ENCODE measurements at regions not wholly inside any gene's neighbourhood (a gene's known extent, or its start where the extent isn't known, plus 50 kb on each side); places are given as distances from the start of the nearest gene placed in this dataset.
A peak's percentile ranks its signal among the peaks of the same experiment; 100 is the strongest.
"Not testable (repeated sequence)": the region's sequence is repeated elsewhere in the genome, so short reads cannot be mapped to it uniquely, and the experiment has no call there.

- Mint-ChIP-seq H3K9me3 (no peaks in the 10 kb centered on the region), H3K4me3 (no peak overlapping the region), H3K27me3 (no peaks in the 10 kb centered on the region), H3K27ac (no peak overlapping the region), H3K4me1 (no peaks in the 10 kb centered on the region)
- DNase-seq (no peak), ATAC-seq (no peak)
Observed at GRCh38 chr17:27944546-27945332, 51.6 kb upstream of the LYRM9 start.

DNA sequence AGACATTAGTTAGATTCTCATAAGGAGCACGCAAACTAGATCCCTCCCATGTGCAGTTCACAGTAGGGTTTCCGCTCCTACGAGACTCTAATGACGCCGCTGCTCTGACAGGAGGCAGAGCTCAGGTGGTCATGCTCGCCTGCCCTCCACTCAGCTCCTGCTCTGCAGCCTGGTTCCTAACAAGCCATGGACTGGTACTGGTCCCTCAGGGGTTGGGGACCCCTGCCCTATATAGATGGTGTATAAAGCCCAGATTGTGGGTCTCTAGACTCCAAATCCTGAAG lies 52.1 kb upstream of the LYRM9 start:
- no peak for DNase-seq
- no peak for ATAC-seq
- H3K9me3 Mint-ChIP-seq: no peaks in the 10 kb centered on the region
- no peak overlapping the region for H3K4me3 Mint-ChIP-seq
- no peak overlapping the region for H3K27ac Mint-ChIP-seq
- H3K4me1 Mint-ChIP-seq: no peaks in the 10 kb centered on the region
- no peaks in the 10 kb centered on the region for H3K27me3 Mint-ChIP-seq

- no peak overlapping the region for H3K4me3 Mint-ChIP-seq
Observed at GRCh38 chr17:27945953-27946352, 52.8 kb upstream of the LYRM9 start.

GRCh38 chr17:27946513-27946912 lies 53.3 kb upstream of the LYRM9 start:
- H3K27ac Mint-ChIP-seq: no peak overlapping the region
- DNase-seq (no peak), ATAC-seq (no peak)
- H3K27me3 Mint-ChIP-seq: peaks cover 10% of the 10 kb centered on the region
- H3K4me1 Mint-ChIP-seq: no peaks in the 10 kb centered on the region
- H3K9me3 Mint-ChIP-seq: no peaks in the 10 kb centered on the region
- H3K4me3 Mint-ChIP-seq: no peak overlapping the region

More at GRCh38 chr17:27945953-27946352, 52.8 kb upstream of the LYRM9 start:
- H3K27ac Mint-ChIP-seq: no peak overlapping the region
- ATAC-seq (no peak), DNase-seq (no peak)
- no peaks in the 10 kb centered on the region for H3K4me1 Mint-ChIP-seq
- H3K27me3 Mint-ChIP-seq: peaks cover 5% of the 10 kb centered on the region
- H3K9me3 Mint-ChIP-seq: no peaks in the 10 kb centered on the region

GRCh38 chr17:27947005-27947406 lies 53.8 kb upstream of the LYRM9 start:
- H3K27ac Mint-ChIP-seq: no peak overlapping the region
- no peak overlapping the region for H3K4me3 Mint-ChIP-seq
- peaks cover 12% of the 10 kb centered on the region for H3K27me3 Mint-ChIP-seq
- H3K4me1 Mint-ChIP-seq: no peaks in the 10 kb centered on the region
- no peak for ATAC-seq
- DNase-seq: no peak
- H3K9me3 Mint-ChIP-seq: no peaks in the 10 kb centered on the region

DNA sequence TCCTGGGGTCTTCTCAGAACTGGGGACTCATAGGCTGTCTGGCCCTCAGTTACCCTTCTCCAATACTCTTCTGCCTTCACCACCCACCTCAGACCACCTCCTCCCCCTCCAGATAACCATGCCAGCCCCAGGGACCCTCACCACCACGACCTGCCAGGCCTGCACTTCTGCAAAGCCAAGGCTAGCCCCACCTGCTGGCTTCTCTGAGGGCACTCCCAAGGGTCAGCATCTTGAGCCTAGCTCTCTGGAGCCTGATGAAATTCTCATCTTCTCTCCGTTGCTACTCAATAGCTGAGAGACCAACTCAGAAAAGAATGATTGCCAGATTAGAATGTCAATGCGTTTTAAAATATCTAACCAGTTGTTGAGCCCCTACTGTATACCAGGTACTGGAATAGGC lies 56.1 kb upstream of the LYRM9 start:
- H3K27me3 Mint-ChIP-seq: peaks cover 12% of the 10 kb centered on the region
- no peak overlapping the region for H3K4me3 Mint-ChIP-seq
- H3K27ac Mint-ChIP-seq: no peak overlapping the region
- no peaks in the 10 kb centered on the region for H3K4me1 Mint-ChIP-seq
- DNase-seq (no peak), ATAC-seq (no peak)
- H3K9me3 Mint-ChIP-seq: no peaks in the 10 kb centered on the region

- H3K9me3 Mint-ChIP-seq, H3K4me3 Mint-ChIP-seq, H3K27ac Mint-ChIP-seq, ATAC-seq, DNase-seq, H3K4me1 Mint-ChIP-seq: not testable (repeated sequence)
- peaks cover 12% of the 10 kb centered on the region for H3K27me3 Mint-ChIP-seq
Observed at GRCh38 chr17:27950225-27950624, 57.1 kb upstream of the LYRM9 start.

GRCh38 chr17:27950995-27951394 lies 57.8 kb upstream of the LYRM9 start:
- peaks cover 12% of the 10 kb centered on the region for H3K27me3 Mint-ChIP-seq
- H3K4me1 Mint-ChIP-seq: no peaks in the 10 kb centered on the region
- no peak overlapping the region for H3K4me3 Mint-ChIP-seq
- DNase-seq (no peak), ATAC-seq (no peak)
- H3K27ac Mint-ChIP-seq: no peak overlapping the region
- no peaks in the 10 kb centered on the region for H3K9me3 Mint-ChIP-seq

DNA sequence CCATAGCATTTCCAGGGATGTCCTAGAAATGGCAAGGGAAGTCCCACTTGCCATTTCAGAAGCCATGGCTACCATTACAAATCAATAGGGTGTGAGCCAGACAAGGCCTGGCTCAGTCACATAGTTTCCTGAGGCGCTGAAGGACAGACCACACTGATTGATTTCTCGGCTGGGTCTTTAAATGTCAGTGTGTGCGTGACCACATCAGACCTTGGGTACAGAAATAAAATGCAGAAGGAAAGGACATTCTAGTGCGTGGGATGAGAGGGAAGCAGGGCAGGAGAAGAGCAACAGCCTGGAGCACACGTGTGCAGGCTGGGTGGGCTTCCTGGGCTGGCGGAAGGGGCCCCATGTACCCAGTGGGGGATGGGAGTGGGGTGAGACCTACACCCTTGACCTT lies 58.7 kb upstream of the LYRM9 start:
- Mint-ChIP-seq H3K27ac (no peak overlapping the region), H3K4me1 (no peaks in the 10 kb centered on the region), H3K9me3 (no peaks in the 10 kb centered on the region), H3K27me3 (peaks cover 12% of the 10 kb centered on the region), H3K4me3 (no peak overlapping the region)
- no peak for ATAC-seq
- no peak for DNase-seq

GRCh38 chr17:27952366-27952765 lies 59.2 kb upstream of the LYRM9 start:
- peak overlapping the region in 1 of 2 donors; percentile 22 for H3K27ac Mint-ChIP-seq
- no peaks in the 10 kb centered on the region for H3K4me1 Mint-ChIP-seq
- no peak overlapping the region for H3K4me3 Mint-ChIP-seq
- H3K27me3 Mint-ChIP-seq: peaks cover 12% of the 10 kb centered on the region
- H3K9me3 Mint-ChIP-seq: no peaks in the 10 kb centered on the region
- DNase-seq (no peak), ATAC-seq (no peak)

DNA sequence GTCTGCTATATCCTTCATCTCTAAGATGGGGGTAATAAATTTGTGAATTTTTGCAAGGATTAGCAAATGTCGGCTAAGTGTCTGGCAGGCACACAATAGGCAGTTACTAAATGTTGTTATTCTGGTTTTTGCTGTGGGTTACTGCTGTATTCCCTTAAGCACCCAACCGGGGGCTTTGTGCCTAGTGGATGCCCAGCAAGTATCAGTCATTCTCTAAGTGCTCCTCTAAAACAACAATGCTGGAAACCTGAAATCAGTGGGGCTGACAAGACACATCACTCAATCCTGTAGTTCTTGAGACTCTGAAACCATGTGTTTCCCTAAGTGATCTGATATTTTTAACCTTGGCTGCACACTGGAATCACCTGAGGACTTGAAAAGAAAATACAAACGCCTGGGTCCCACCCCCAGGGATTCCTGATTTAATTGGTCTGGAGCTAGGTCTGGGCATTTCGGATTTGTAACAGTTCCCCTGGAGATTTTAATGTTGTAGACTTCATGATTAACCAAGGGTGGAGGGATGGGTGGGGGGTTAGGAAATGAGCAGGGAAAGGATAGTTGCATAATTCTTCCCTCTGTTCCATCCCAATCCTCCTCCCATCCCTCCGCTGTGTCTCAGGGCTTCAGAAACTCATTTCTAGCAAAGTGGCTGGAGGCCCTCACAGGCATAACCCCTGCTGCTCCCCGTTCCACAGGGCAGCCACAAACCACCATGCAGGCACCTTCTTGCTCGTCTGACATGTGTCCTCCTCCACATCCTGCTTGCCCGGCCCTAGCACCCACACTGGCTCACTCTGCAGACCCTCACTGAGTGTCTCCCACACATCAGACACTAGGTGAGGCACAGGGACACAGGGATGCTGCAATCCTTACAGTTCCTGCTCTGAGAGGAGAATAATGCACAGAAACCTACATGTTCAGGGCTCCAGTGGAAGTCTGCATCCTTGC lies 61.7 kb upstream of the LYRM9 start:
- Mint-ChIP-seq H3K4me3 (no peak overlapping the region), H3K4me1 (no peaks in the 10 kb centered on the region), H3K9me3 (no peaks in the 10 kb centered on the region), H3K27me3 (peaks cover 12% of the 10 kb centered on the region), H3K27ac (no peak overlapping the region)
- no peak for DNase-seq
- ATAC-seq: no peak

DNA sequence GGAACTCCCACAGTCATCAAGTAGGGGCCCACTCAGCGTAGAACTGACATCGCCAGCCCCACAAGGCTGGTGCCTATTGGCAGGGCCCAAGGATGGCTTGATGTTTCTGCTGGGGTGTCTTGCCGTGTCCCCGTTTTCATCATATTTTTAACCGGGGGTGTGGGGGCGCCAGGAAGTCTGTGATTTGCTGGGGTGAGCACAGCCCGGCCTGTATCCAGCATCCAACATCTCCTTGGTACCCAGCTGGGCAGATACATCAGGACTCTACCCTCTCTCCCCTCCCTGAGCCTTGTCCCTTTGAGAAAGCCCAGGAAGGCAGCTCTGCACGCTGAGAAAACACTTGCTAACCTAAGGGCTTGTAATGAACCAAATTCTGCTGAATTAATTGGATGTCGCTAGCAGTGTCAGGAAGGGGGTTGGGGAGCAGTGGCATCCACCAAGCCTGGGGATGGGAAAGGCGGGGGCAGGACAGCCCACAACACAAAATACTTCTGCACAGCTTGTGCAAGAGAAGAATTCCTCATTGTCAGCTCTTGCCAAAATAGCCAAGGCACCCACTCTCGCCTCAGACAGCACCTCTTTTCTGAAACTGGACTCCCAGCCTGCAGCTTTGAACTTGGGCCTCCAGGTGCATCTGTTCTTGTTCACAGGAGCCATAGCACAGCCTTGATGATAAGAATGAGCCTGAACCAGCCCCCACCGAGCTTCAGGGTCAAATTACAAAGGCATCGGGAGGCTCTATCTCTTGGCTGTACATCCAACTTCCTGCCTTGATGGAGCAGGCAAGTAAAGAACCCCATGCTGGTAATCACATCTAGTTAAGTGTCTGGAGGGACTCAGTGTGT lies 63.7 kb upstream of the LYRM9 start:
- H3K4me1 Mint-ChIP-seq: no peaks in the 10 kb centered on the region
- H3K9me3 Mint-ChIP-seq: no peaks in the 10 kb centered on the region
- ATAC-seq (no peak), DNase-seq (no peak)
- peak overlapping the region in 1 of 2 donors; percentile 43 for H3K27ac Mint-ChIP-seq
- no peak overlapping the region for H3K4me3 Mint-ChIP-seq
- H3K27me3 Mint-ChIP-seq: no peaks in the 10 kb centered on the region

DNA sequence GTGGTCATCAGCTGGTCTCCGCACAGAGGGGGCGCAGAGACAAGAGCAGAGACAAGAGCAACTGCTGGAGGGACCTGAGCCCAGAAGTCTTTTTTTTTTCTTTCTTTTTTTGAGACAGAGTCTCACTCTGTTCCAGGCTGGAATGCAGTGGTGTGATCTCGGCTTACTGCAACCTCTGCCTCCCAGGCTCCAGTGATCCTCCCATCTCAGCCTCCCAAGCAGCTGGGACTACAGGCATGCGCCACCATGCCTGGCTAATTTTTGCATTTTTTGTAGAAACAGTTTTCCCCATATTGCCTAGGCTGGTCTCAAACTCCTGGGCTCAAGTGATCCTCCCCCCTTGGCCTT lies 64.3 kb upstream of the LYRM9 start:
- not testable (repeated sequence) for DNase-seq, ATAC-seq, H3K4me1 Mint-ChIP-seq, H3K4me3 Mint-ChIP-seq, H3K9me3 Mint-ChIP-seq, H3K27me3 Mint-ChIP-seq
- H3K27ac Mint-ChIP-seq: peak overlapping the region in 1 of 2 donors; percentile 43

- DNase-seq: no peak
- Mint-ChIP-seq H3K9me3 (no peaks in the 10 kb centered on the region), H3K27ac (no peak overlapping the region), H3K4me3 (no peak overlapping the region), H3K4me1 (no peaks in the 10 kb centered on the region), H3K27me3 (no peaks in the 10 kb centered on the region)
- ATAC-seq: no peak
Observed at GRCh38 chr17:27958708-27959381, 65.7 kb upstream of the LYRM9 start.

DNA sequence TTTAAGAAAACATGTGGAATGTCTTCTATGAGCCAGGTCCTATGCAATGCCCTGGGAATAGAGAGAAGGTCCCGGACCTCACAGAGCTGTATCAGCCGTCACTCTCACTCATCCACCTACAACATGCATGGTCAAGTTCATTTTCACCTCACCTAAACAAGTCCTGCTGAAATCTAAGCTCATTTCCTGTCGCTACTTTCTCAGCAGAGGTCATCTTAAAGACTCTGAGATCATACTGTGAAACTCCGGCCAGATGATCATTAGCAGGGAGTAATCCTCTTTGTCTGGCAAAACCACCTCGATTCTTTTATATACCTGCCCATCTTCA lies 66.2 kb upstream of the LYRM9 start:
- Mint-ChIP-seq H3K27ac (no peak overlapping the region), H3K27me3 (no peaks in the 10 kb centered on the region), H3K9me3 (no peaks in the 10 kb centered on the region), H3K4me3 (no peak overlapping the region), H3K4me1 (no peaks in the 10 kb centered on the region)
- ATAC-seq: no peak
- DNase-seq: no peak
